ENCODE measurements at regions not wholly inside any gene's neighbourhood (a gene's known extent, or its start where the extent isn't known, plus 50 kb on each side); places are given as distances from the start of the nearest gene placed in this dataset.

DNA sequence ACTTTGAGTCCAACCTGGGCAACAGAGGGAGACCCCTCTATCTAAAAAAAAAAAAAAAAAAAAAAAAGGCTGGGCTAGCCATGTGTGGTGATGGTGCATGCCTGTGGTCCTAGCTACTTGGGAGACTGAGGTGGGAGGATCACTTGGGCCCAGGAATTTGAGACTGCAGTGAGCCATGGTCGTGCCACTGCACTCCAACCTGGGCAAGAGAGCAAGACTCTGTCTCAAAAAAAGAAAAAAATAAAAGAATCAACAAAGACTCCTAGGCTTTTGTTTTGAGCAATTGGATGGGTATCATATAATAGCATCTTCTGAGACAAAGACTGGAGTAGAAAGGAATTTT is 481.7 kb upstream of the PAPPA start:
- Histone ChIP-seq H3K9me2 (replicated peaks; ENCODE audit: insufficient read depth, low read length) (no peaks in the 10 kb centered on the region), H3K27ac (ENCODE audit: low read length) (no peak overlapping the region), H2AFZ (ENCODE audit: low read length) (no peak overlapping the region), H3K27me3 (replicated peaks; ENCODE audit: insufficient read depth, low read length) (no peaks in the 10 kb centered on the region), H3K36me3 (replicated peaks; ENCODE audit: insufficient read depth, low read length) (no peaks in the 10 kb centered on the region), H3K4me2 (ENCODE audit: low read depth, low read length) (no peak overlapping the region), H4K20me1 (ENCODE audit: insufficient read depth, low read length) (no peaks in the 10 kb centered on the region), H3K9me3 (replicated peaks; ENCODE audit: insufficient read depth, low read length) (no peaks in the 10 kb centered on the region), H3K4me3 (ENCODE audit: low read length) (no peak overlapping the region), H3K4me1 (ENCODE audit: low read length) (no peaks in the 10 kb centered on the region), H3F3A (ENCODE audit: insufficient read depth, low read length) (no peaks in the 10 kb centered on the region), H3K79me2 (ENCODE audit: low read length) (no peaks in the 10 kb centered on the region), H3K9ac (ENCODE audit: low read length) (no peak overlapping the region)
- DNase-seq: no peak
- no peak for TF ChIP-seq EZH2phosphoT487 (IDR thresholded peaks at IDR 0.05; ENCODE audit: low read length)
- TF ChIP-seq, protein P1, sequence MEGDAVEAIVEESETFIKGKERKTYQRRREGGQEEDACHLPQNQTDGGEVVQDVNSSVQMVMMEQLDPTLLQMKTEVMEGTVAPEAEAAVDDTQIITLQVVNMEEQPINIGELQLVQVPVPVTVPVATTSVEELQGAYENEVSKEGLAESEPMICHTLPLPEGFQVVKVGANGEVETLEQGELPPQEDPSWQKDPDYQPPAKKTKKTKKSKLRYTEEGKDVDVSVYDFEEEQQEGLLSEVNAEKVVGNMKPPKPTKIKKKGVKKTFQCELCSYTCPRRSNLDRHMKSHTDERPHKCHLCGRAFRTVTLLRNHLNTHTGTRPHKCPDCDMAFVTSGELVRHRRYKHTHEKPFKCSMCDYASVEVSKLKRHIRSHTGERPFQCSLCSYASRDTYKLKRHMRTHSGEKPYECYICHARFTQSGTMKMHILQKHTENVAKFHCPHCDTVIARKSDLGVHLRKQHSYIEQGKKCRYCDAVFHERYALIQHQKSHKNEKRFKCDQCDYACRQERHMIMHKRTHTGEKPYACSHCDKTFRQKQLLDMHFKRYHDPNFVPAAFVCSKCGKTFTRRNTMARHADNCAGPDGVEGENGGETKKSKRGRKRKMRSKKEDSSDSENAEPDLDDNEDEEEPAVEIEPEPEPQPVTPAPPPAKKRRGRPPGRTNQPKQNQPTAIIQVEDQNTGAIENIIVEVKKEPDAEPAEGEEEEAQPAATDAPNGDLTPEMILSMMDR (IDR thresholded peaks at IDR 0.05; ENCODE audit: low read length): no peak
- TF ChIP-seq EZH2 (optimal IDR thresholded peaks at IDR 0.05; ENCODE audit: low read depth, low read length): no peak

DNA sequence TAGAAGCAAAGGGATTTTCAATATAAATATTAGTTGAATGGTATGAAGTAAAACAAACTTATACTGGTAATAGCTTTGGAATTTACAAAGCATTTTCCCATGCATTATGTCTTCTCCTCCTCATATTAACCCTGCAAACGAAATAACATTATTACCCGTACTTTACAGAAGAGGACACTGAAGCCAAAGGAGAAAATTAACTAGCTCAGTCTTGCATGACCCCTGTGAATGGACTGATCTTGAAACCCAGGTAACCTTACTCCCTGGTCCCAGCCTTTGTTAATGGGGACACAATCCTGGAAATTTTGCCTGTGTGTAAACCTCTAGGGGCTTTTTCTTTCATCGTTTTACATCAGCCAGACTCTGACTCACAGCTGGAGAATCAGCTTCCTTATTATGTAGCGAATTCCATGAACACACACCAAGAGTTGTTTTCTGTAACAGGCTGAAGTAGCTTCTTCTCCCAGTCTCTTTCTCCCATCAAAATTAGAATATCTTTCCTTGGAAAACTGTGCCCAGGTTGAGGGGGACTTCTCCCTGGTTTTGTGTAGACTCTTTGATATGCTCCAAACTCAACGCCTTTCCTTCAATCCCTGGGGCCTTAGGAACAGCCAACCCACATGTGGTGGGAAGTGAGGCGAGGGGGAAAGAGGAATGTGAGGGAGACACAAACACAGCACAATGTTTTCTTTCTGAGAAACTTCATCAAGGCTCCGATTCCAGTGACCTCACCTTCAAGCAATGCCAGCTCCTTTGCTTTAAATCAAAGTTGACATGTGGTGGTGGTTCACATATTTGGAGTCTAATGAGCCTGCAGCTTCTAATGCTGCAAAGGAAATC is 480.9 kb upstream of the PAPPA start:
- no peaks in the 10 kb centered on the region for H3K79me2 ChIP-seq (ENCODE audit: low read length)
- no peaks in the 10 kb centered on the region for H3K36me3 ChIP-seq (replicated peaks; ENCODE audit: insufficient read depth, low read length)
- no peak overlapping the region for H3K4me2 ChIP-seq (ENCODE audit: low read depth, low read length)
- H3K27me3 ChIP-seq (replicated peaks; ENCODE audit: insufficient read depth, low read length): no peaks in the 10 kb centered on the region
- no peaks in the 10 kb centered on the region for H3K9me2 ChIP-seq (replicated peaks; ENCODE audit: insufficient read depth, low read length)
- H3K27ac ChIP-seq (ENCODE audit: low read length): no peak overlapping the region
- no peaks in the 10 kb centered on the region for H3K9me3 ChIP-seq (replicated peaks; ENCODE audit: insufficient read depth, low read length)
- no peak overlapping the region for H3K4me3 ChIP-seq (ENCODE audit: low read length)
- no peak overlapping the region for H3K9ac ChIP-seq (ENCODE audit: low read length)
- no peaks in the 10 kb centered on the region for H3F3A ChIP-seq (ENCODE audit: insufficient read depth, low read length)
- H4K20me1 ChIP-seq (ENCODE audit: insufficient read depth, low read length): no peaks in the 10 kb centered on the region
- H3K4me1 ChIP-seq (ENCODE audit: low read length): no peaks in the 10 kb centered on the region
- no peak for DNase-seq
- no peak overlapping the region for H2AFZ ChIP-seq (ENCODE audit: low read length)
- TF ChIP-seq, protein P1 (IDR thresholded peaks at IDR 0.05; ENCODE audit: low read length): no peak
- TF ChIP-seq EZH2 (optimal IDR thresholded peaks at IDR 0.05; ENCODE audit: low read depth, low read length) (no peak), EZH2phosphoT487 (IDR thresholded peaks at IDR 0.05; ENCODE audit: low read length) (no peak)

DNA sequence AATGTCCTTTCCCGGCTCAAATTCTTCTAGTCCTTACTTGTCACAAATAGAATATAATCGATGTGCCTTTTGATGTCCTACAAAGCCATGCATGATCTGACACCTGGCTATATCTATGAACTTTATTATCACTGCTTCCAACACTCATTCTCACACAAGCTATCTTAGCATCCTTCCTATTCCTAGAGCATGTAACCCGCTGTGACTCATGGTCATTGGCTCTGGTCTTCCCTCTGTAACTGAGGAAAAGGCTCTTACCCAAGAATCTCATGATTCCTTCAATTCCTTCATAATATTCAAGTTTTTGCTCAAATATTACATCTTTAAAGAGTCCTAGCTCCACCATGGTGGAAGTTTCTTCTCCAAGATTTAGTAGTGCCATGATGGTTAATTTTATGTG is 480.0 kb upstream of the PAPPA start:
- no peak overlapping the region for H2AFZ ChIP-seq (ENCODE audit: low read length)
- no peak overlapping the region for H3K27ac ChIP-seq (ENCODE audit: low read length)
- no peaks in the 10 kb centered on the region for H3K36me3 ChIP-seq (replicated peaks; ENCODE audit: insufficient read depth, low read length)
- H3K4me1 ChIP-seq (ENCODE audit: low read length): no peaks in the 10 kb centered on the region
- no peaks in the 10 kb centered on the region for H4K20me1 ChIP-seq (ENCODE audit: insufficient read depth, low read length)
- H3K9ac ChIP-seq (ENCODE audit: low read length): no peak overlapping the region
- no peaks in the 10 kb centered on the region for H3K9me3 ChIP-seq (replicated peaks; ENCODE audit: insufficient read depth, low read length)
- H3F3A ChIP-seq (ENCODE audit: insufficient read depth, low read length): no peaks in the 10 kb centered on the region
- H3K79me2 ChIP-seq (ENCODE audit: low read length): no peaks in the 10 kb centered on the region
- H3K4me3 ChIP-seq (ENCODE audit: low read length): no peak overlapping the region
- DNase-seq: no peak
- no peaks in the 10 kb centered on the region for H3K9me2 ChIP-seq (replicated peaks; ENCODE audit: insufficient read depth, low read length)
- no peak overlapping the region for H3K4me2 ChIP-seq (ENCODE audit: low read depth, low read length)
- H3K27me3 ChIP-seq (replicated peaks; ENCODE audit: insufficient read depth, low read length): no peaks in the 10 kb centered on the region
- TF ChIP-seq, protein P1 (IDR thresholded peaks at IDR 0.05; ENCODE audit: low read length): no peak
- no peak for TF ChIP-seq EZH2phosphoT487 (IDR thresholded peaks at IDR 0.05; ENCODE audit: low read length)
- no peak for TF ChIP-seq EZH2 (optimal IDR thresholded peaks at IDR 0.05; ENCODE audit: low read depth, low read length)
